Left renal cortex interstitium (tissue), 4 donors: ENCODE measurements at regions not wholly inside any gene's neighbourhood (a gene's known extent, or its start where the extent isn't known, plus 50 kb on each side); places are given as distances from the start of the nearest gene placed in this dataset.
A peak's percentile ranks its signal among the peaks of the same experiment; 100 is the strongest.
"Not testable (repeated sequence)": the region's sequence is repeated elsewhere in the genome, so short reads cannot be mapped to it uniquely, and the experiment has no call there.

Experiments used
- DNase-seq, 4 donors: peaks; one replicate each; pipeline ENCODE4 v3.0.0-alpha.2; 2013; ENCODE audit warnings: low read depth in 4 of 4, low spot score in 2 of 4, missing footprints in 1 of 4

- DNase-seq: no peak
Measured at GRCh38 chr1:170369417-170369816, 162.5 kb upstream of the GORAB start.

GRCh38 chr1:170370087-170370486 is 161.9 kb upstream of the GORAB start:
- no peak for DNase-seq

- DNase-seq: no peak
Measured at GRCh38 chr1:170375082-170375723, 156.8 kb upstream of the GORAB start.

GRCh38 chr1:170376801-170377385 is 155.1 kb upstream of the GORAB start:
- no peak for DNase-seq

- DNase-seq: no peak
Measured at GRCh38 chr1:170377440-170377839, 154.5 kb upstream of the GORAB start.

- no peak for DNase-seq
Measured at GRCh38 chr1:170377896-170378634, 153.9 kb upstream of the GORAB start.

GRCh38 chr1:170385750-170386149 is 146.2 kb upstream of the GORAB start:
- DNase-seq: no peak

- no peak for DNase-seq
Measured at GRCh38 chr1:170388489-170388888, 143.5 kb upstream of the GORAB start.

- DNase-seq: no peak
Measured at GRCh38 chr1:170395149-170395548, 136.8 kb upstream of the GORAB start.

GRCh38 chr1:170397061-170397460 is 134.9 kb upstream of the GORAB start:
- no peak for DNase-seq

- DNase-seq: no peak
Measured at GRCh38 chr1:170402476-170403311, 129.3 kb upstream of the GORAB start.

- no peak for DNase-seq
Measured at GRCh38 chr1:170407138-170407537, 124.8 kb upstream of the GORAB start.

GRCh38 chr1:170407581-170407980 is 124.4 kb upstream of the GORAB start:
- DNase-seq: no peak

GRCh38 chr1:170410401-170411166 is 121.4 kb upstream of the GORAB start:
- DNase-seq: no peak

- DNase-seq: no peak
Measured at GRCh38 chr1:170414989-170415709, 116.8 kb upstream of the GORAB start.

- peak in 1 of 4 donors; percentile 16 for DNase-seq
Measured at GRCh38 chr1:170415710-170416372, 116.1 kb upstream of the GORAB start.

GRCh38 chr1:170424346-170424745 is 107.6 kb upstream of the GORAB start:
- DNase-seq: no peak

- no peak for DNase-seq
Measured at GRCh38 chr1:170426596-170426995, 105.4 kb upstream of the GORAB start.

- DNase-seq: not testable (repeated sequence)
Measured at GRCh38 chr1:170427002-170427401, 105.0 kb upstream of the GORAB start.
